ENCODE measurements at regions not wholly inside any gene's neighbourhood (a gene's known extent, or its start where the extent isn't known, plus 50 kb on each side); places are given as distances from the start of the nearest gene placed in this dataset.

GRCh38 chr5:72612810-72613209, 105.6 kb upstream of the ZNF366 start:
- TF ChIP-seq ZNF274 (IDR thresholded peaks at IDR 0.05; ENCODE audit: low read depth, low read length) (no peak), SUZ12 (IDR thresholded peaks at IDR 0.05; ENCODE audit: extremely low read depth, insufficient read depth, insufficient read length) (no peak)

Measured in NT2/D1 (cell line).